ENCODE measurements at regions not wholly inside any gene's neighbourhood (a gene's known extent, or its start where the extent isn't known, plus 50 kb on each side); places are given as distances from the start of the nearest gene placed in this dataset.

GRCh38 chr4:28479666-28480065 is 1619.0 kb downstream of the STIM2 start:
- TF ChIP-seq CTCF (IDR thresholded peaks at IDR 0.05), result no peak
- no peak for TF ChIP-seq POLR2A (IDR thresholded peaks at IDR 0.05)
